Stimulated activated CD4-positive, alpha-beta T cell treated with anti-CD3 and anti-CD28 coated beads, Interleukin-12 subunit alpha, Interleukin-12 subunit beta, amount 100 ng/mL, for 24 hours (primary cell): ENCODE measurements at regions not wholly inside any gene's neighbourhood (a gene's known extent, or its start where the extent isn't known, plus 50 kb on each side); places are given as distances from the start of the nearest gene placed in this dataset.

Experiments
- DNase-seq, 2 experiments: peaks; one replicate each; pipeline ENCODE4 v3.0.0-alpha.2; 2020; ENCODE audit warnings: low read depth in 2 of 2

GRCh38 chr17:63132459-63132911 lies 166.4 kb downstream of the TANC2 start:
- DNase-seq, result no peak

GRCh38 chr17:63133491-63133890 lies 167.5 kb downstream of the TANC2 start:
- no peak for DNase-seq

- DNase-seq, result no peak
Observed at GRCh38 chr17:63134867-63135266, 168.8 kb downstream of the TANC2 start.

GRCh38 chr17:63136369-63137012 lies 170.5 kb downstream of the TANC2 start:
- no peak for DNase-seq

- no peak for DNase-seq
Observed at GRCh38 chr17:63137163-63137562, 171.1 kb downstream of the TANC2 start.

- DNase-seq, result no peak
Observed at GRCh38 chr17:63138713-63139112, 172.7 kb downstream of the TANC2 start.

- no peak for DNase-seq
Observed at GRCh38 chr17:63139356-63139755, 173.3 kb downstream of the TANC2 start.

GRCh38 chr17:63140255-63140654 lies 174.2 kb downstream of the TANC2 start:
- no peak for DNase-seq

- no peak for DNase-seq
Observed at GRCh38 chr17:63142836-63143235, 176.8 kb downstream of the TANC2 start.

- DNase-seq, result no peak
Observed at GRCh38 chr17:63150490-63150889, 184.5 kb downstream of the TANC2 start.

GRCh38 chr17:63150994-63151464 lies 185.0 kb downstream of the TANC2 start:
- no peak for DNase-seq

- DNase-seq, result no peak
Observed at GRCh38 chr17:63151941-63152523, 186.0 kb downstream of the TANC2 start.

GRCh38 chr17:63153488-63153887 lies 187.5 kb downstream of the TANC2 start:
- DNase-seq, result no peak

- no peak for DNase-seq
Observed at GRCh38 chr17:63154586-63155244, 188.7 kb downstream of the TANC2 start.

- DNase-seq, result no peak
Observed at GRCh38 chr17:63156986-63157385, 191.0 kb downstream of the TANC2 start.

- DNase-seq, result no peak
Observed at GRCh38 chr17:63162406-63163157, 196.5 kb downstream of the TANC2 start.

- DNase-seq, result no peak
Observed at GRCh38 chr17:63163158-63163520, 197.1 kb downstream of the TANC2 start.

GRCh38 chr17:63165400-63165799 lies 199.4 kb downstream of the TANC2 start:
- no peak for DNase-seq

- no peak for DNase-seq
Observed at GRCh38 chr17:63170795-63171194, 204.8 kb downstream of the TANC2 start.

- DNase-seq, result no peak
Observed at GRCh38 chr17:63171428-63172393, 205.7 kb downstream of the TANC2 start.

- no peak for DNase-seq
Observed at GRCh38 chr17:63173450-63173849, 207.4 kb downstream of the TANC2 start.
